Activated naive CD4-positive, alpha-beta T cell treated with anti-CD3 and anti-CD28 coated beads for 36 hours (primary cell): ENCODE measurements at regions not wholly inside any gene's neighbourhood (a gene's known extent, or its start where the extent isn't known, plus 50 kb on each side); places are given as distances from the start of the nearest gene placed in this dataset.

Experiments
- CTCF ChIA-PET: fragments of 350-600 bp; sonication (Branson Sonifier 250); formaldehyde crosslinking; loops from one replicate; lab custom pipeline; 2021; ENCODE audit warnings: antibody characterized with exemption; lab: Charles Lee
- DNase-seq: peaks from one replicate; pipeline ENCODE4 v3.0.0-alpha.2; 2020
- H3K27ac Mint-ChIP-seq: one replicate; pipeline ENCODE4 v1.8.0; 2021; ENCODE audit warnings: mild to moderate bottlenecking, mixed read lengths
- H3K27me3 Mint-ChIP-seq: one replicate; pipeline ENCODE4 v1.8.0; 2021; ENCODE audit warnings: low read depth, mixed read lengths
- H3K36me3 Mint-ChIP-seq: one replicate; pipeline ENCODE4 v1.8.0; 2021; ENCODE audit warnings: low read depth, mixed read lengths
- H3K4me1 Mint-ChIP-seq: one replicate; pipeline ENCODE4 v1.8.0; 2021; ENCODE audit warnings: low read depth, mixed read lengths
- H3K4me3 Mint-ChIP-seq: one replicate; pipeline ENCODE4 v1.8.0; 2021; ENCODE audit warnings: mild to moderate bottlenecking, moderate library complexity, mixed read lengths
- H3K9me3 Mint-ChIP-seq: one replicate; pipeline ENCODE4 v1.8.0; 2021; ENCODE audit warnings: mixed read lengths
- intact Hi-C: fragments of 100-400 bp; cut with micrococcal nuclease; formaldehyde crosslinking; loops from one replicate; pipeline ENCODE4 v1.15.1; 2023

- Mint-ChIP-seq H3K27me3 (no peaks in the 10 kb centered on the region), H3K4me3 (no peak overlapping the region), H3K4me1 (no peaks in the 10 kb centered on the region), H3K9me3 (no peaks in the 10 kb centered on the region), H3K27ac (no peak overlapping the region), H3K36me3 (no peaks in the 10 kb centered on the region)
- CTCF ChIA-PET, result no interaction called here
- DNase-seq, result no peak
- intact Hi-C loops, result no loop called here
These were observed 106.6 kb upstream of the MYCN start for GRCh38 chr2:15833731-15834130.

- CTCF ChIA-PET, result no interaction called here
- DNase-seq, result no peak
- intact Hi-C loops, result no loop called here
- Mint-ChIP-seq H3K4me3 (no peak overlapping the region), H3K9me3 (no peaks in the 10 kb centered on the region), H3K36me3 (no peaks in the 10 kb centered on the region), H3K27me3 (no peaks in the 10 kb centered on the region), H3K27ac (no peak overlapping the region), H3K4me1 (no peaks in the 10 kb centered on the region)
These were observed 105.8 kb upstream of the MYCN start for GRCh38 chr2:15834381-15835031.

- no peak for DNase-seq
- intact Hi-C loops, result no loop called here
- CTCF ChIA-PET, result no interaction called here
- Mint-ChIP-seq H3K4me1 (no peaks in the 10 kb centered on the region), H3K27me3 (no peaks in the 10 kb centered on the region), H3K4me3 (no peak overlapping the region), H3K27ac (no peak overlapping the region), H3K36me3 (no peaks in the 10 kb centered on the region), H3K9me3 (no peaks in the 10 kb centered on the region)
These were observed 104.2 kb upstream of the MYCN start for GRCh38 chr2:15835991-15836688.

GRCh38 chr2:15836689-15837610 lies 103.4 kb upstream of the MYCN start:
- H3K9me3 Mint-ChIP-seq, result no peaks in the 10 kb centered on the region
- no peaks in the 10 kb centered on the region for H3K27me3 Mint-ChIP-seq
- no peak overlapping the region for H3K27ac Mint-ChIP-seq
- no peaks in the 10 kb centered on the region for H3K4me1 Mint-ChIP-seq
- no peak for DNase-seq
- no peaks in the 10 kb centered on the region for H3K36me3 Mint-ChIP-seq
- H3K4me3 Mint-ChIP-seq, result no peak overlapping the region
- intact Hi-C loops, result no loop called here
- CTCF ChIA-PET, result no interaction called here

- CTCF ChIA-PET, result no interaction called here
- Mint-ChIP-seq H3K9me3 (no peaks in the 10 kb centered on the region), H3K27me3 (no peaks in the 10 kb centered on the region)
These were observed 101.8 kb upstream of the MYCN start for GRCh38 chr2:15838481-15839090.

GRCh38 chr2:15839426-15840124 lies 100.8 kb upstream of the MYCN start:
- CTCF ChIA-PET, result no interaction called here
- intact Hi-C loops, result no loop called here
- no peak overlapping the region for H3K27ac Mint-ChIP-seq
- H3K4me1 Mint-ChIP-seq, result no peaks in the 10 kb centered on the region
- no peak overlapping the region for H3K4me3 Mint-ChIP-seq
- no peak for DNase-seq
- no peaks in the 10 kb centered on the region for H3K9me3 Mint-ChIP-seq
- no peaks in the 10 kb centered on the region for H3K27me3 Mint-ChIP-seq
- no peaks in the 10 kb centered on the region for H3K36me3 Mint-ChIP-seq

More at GRCh38 chr2:15838481-15839090, 101.8 kb upstream of the MYCN start:
- Mint-ChIP-seq H3K36me3 (no peaks in the 10 kb centered on the region), H3K27ac (no peak overlapping the region), H3K4me3 (no peak overlapping the region), H3K4me1 (no peaks in the 10 kb centered on the region)
- intact Hi-C loops, result no loop called here
- no peak for DNase-seq

- CTCF ChIA-PET, result no interaction called here
- Mint-ChIP-seq H3K4me1 (no peaks in the 10 kb centered on the region), H3K27me3 (peaks cover 2% of the 10 kb centered on the region), H3K9me3 (no peaks in the 10 kb centered on the region), H3K27ac (no peak overlapping the region), H3K36me3 (no peaks in the 10 kb centered on the region), H3K4me3 (no peak overlapping the region)
- DNase-seq, result no peak
- intact Hi-C loops, result no loop called here
These were observed 100.2 kb upstream of the MYCN start for GRCh38 chr2:15840148-15840547.

GRCh38 chr2:15840969-15841368 lies 99.4 kb upstream of the MYCN start:
- intact Hi-C loops, result no loop called here
- Mint-ChIP-seq H3K9me3 (no peaks in the 10 kb centered on the region), H3K27ac (no peak overlapping the region), H3K27me3 (peaks cover 2% of the 10 kb centered on the region), H3K4me1 (no peaks in the 10 kb centered on the region), H3K4me3 (no peak overlapping the region), H3K36me3 (no peaks in the 10 kb centered on the region)
- CTCF ChIA-PET, result no interaction called here
- DNase-seq, result no peak

- intact Hi-C loops, result no loop called here
- DNase-seq, result no peak
- no peak overlapping the region for H3K27ac Mint-ChIP-seq
- CTCF ChIA-PET, result no interaction called here
- peaks cover 2% of the 10 kb centered on the region for H3K27me3 Mint-ChIP-seq
- no peaks in the 10 kb centered on the region for H3K36me3 Mint-ChIP-seq
- H3K4me3 Mint-ChIP-seq, result no peak overlapping the region
- H3K9me3 Mint-ChIP-seq, result peaks cover 1% of the 10 kb centered on the region
- no peaks in the 10 kb centered on the region for H3K4me1 Mint-ChIP-seq
These were observed 98.4 kb upstream of the MYCN start for GRCh38 chr2:15841776-15842560.

GRCh38 chr2:15842758-15843666 lies 97.3 kb upstream of the MYCN start:
- CTCF ChIA-PET, result no interaction called here
- no peak overlapping the region for H3K4me3 Mint-ChIP-seq
- intact Hi-C loops, result no loop called here
- peaks cover 2% of the 10 kb centered on the region for H3K27me3 Mint-ChIP-seq
- DNase-seq, result no peak
- peaks cover 1% of the 10 kb centered on the region for H3K9me3 Mint-ChIP-seq
- H3K36me3 Mint-ChIP-seq, result peaks cover 2% of the 10 kb centered on the region
- no peak overlapping the region for H3K27ac Mint-ChIP-seq
- H3K4me1 Mint-ChIP-seq, result no peaks in the 10 kb centered on the region
